SK-N-SH (cell line): ENCODE measurements at regions not wholly inside any gene's neighbourhood (a gene's known extent, or its start where the extent isn't known, plus 50 kb on each side); places are given as distances from the start of the nearest gene placed in this dataset.

ENCODE experiments used
- CTCF ChIA-PET: fragments of 300-600, 350-600 bp; formaldehyde crosslinking; extraction: SDS; loops from one replicate; lab custom pipeline; 2021; lab: Yijun Ruan, JAX
- POLR2A ChIA-PET: fragments of 350-600 bp; sonication (Branson Sonifier 250); formaldehyde crosslinking; extraction: SDS; loops from one replicate; lab custom pipeline; 2020; ENCODE audit warnings: antibody characterized with exemption, inconsistent platforms; lab: Yijun Ruan, JAX
- DNase-seq: peaks from one replicate; pipeline ENCODE4 v3.0.0; 2012
- H2AFZ ChIP-seq: fragments of 200-600 bp; sonication (generic); 2 replicates; pipeline ENCODE4 v1.8.1; 2016; ENCODE audit warnings: antibody characterized with exemption, mild to moderate bottlenecking, low read depth
- H3F3A ChIP-seq: fragments of 200-600 bp; sonication (generic); replicated peaks from 2 replicates; pipeline ENCODE3; 2016; ENCODE audit warnings: antibody characterized with exemption, mild to moderate bottlenecking; ENCODE audit not compliant: insufficient read depth
- H3K27ac ChIP-seq, 2 experiments: fragments of 200-500 bp in 1 of 2; fragments of 200-600 bp in 1 of 2; sonication (Bioruptor generic) in 1 of 2; sonication (generic), shearing (Covaris generic) in 1 of 2; 2 replicates each; pipeline versions ENCODE4 v1.5.1 to v1.6.1; 2014 to 2016; ENCODE audit warnings: low read depth in 2 of 2, inconsistent platforms in 1 of 2, low read length in 1 of 2, mild to moderate bottlenecking in 1 of 2, mixed read lengths in 1 of 2
- H3K27me3 ChIP-seq: fragments of 200-600 bp; sonication (generic), shearing (Covaris generic); 2 replicates; pipeline ENCODE4 v1.6.1; 2016; ENCODE audit warnings: mixed run types; ENCODE audit not compliant: insufficient read depth
- H3K36me3 ChIP-seq, 2 experiments: fragments of 200-500 bp in 1 of 2; fragments of 200-600 bp in 1 of 2; sonication (Bioruptor generic) in 1 of 2; sonication (generic) in 1 of 2; replicated peaks in 1 of 2; 2 replicates each; pipeline versions ENCODE3 to v1.5.1; 2014 to 2016; ENCODE audit warnings: low read length in 1 of 2, mild to moderate bottlenecking in 1 of 2; ENCODE audit not compliant: insufficient read depth in 2 of 2, control insufficient read depth in 1 of 2
- H3K4me1 ChIP-seq, 2 experiments: fragments of 200-500 bp in 1 of 2; fragments of 200-600 bp in 1 of 2; sonication (Bioruptor generic) in 1 of 2; sonication (generic), shearing (Covaris generic) in 1 of 2; 2 replicates each; pipeline versions ENCODE4 v1.5.1 to v1.6.1; 2014 to 2016; ENCODE audit warnings: low read depth in 1 of 2, low read length in 1 of 2, mixed run types in 1 of 2; ENCODE audit not compliant: insufficient read depth in 2 of 2, control insufficient read depth in 1 of 2
- H3K4me2 ChIP-seq: fragments of 200-600 bp; sonication (generic), shearing (Covaris generic); 2 replicates; pipeline ENCODE4 v1.6.1; 2017; ENCODE audit warnings: mixed run types
- H3K4me3 ChIP-seq, 2 experiments: fragments of 200-500 bp in 1 of 2; fragments of 200-600 bp in 1 of 2; sonication (Bioruptor generic) in 1 of 2; sonication (generic), shearing (Covaris generic) in 1 of 2; 2 replicates each; pipeline versions ENCODE4 v1.5.1 to v1.8.1; 2014 to 2016; ENCODE audit warnings: low read depth in 2 of 2, inconsistent platforms in 1 of 2, low read length in 1 of 2, mild to moderate bottlenecking in 1 of 2, mixed read lengths in 1 of 2, moderate library complexity in 1 of 2
- H3K79me2 ChIP-seq: fragments of 200-600 bp; sonication (generic); 2 replicates; pipeline ENCODE4 v1.8.1; 2017; ENCODE audit warnings: mild to moderate bottlenecking; ENCODE audit not compliant: insufficient read depth
- H3K9ac ChIP-seq: fragments of 200-600 bp; sonication (generic); 2 replicates; pipeline ENCODE4 v1.6.1; 2017; ENCODE audit warnings: mixed run types
- H3K9me2 ChIP-seq: fragments of 200-600 bp; sonication (generic); 2 replicates; pipeline ENCODE4 v1.6.1; 2017; ENCODE audit warnings: mixed run types
- H3K9me3 ChIP-seq: fragments of 200-600 bp; sonication (generic); 2 replicates; pipeline ENCODE4 v1.6.1; 2017; ENCODE audit warnings: mixed run types, mild to moderate bottlenecking, moderate library complexity
- H4K20me1 ChIP-seq: fragments of 200-600 bp; sonication (generic); 2 replicates; pipeline ENCODE4 v1.6.1; 2017; ENCODE audit warnings: mild to moderate bottlenecking, mixed run types; ENCODE audit not compliant: insufficient read depth
- ELF1 ChIP-seq: IDR thresholded peaks from 2 replicates; pipeline ENCODE4 v1.4.0; 2012
- EP300 ChIP-seq, 2 experiments: IDR thresholded peaks; 2 replicates each; pipeline versions ENCODE4 v1.4.0 to v1.6.1; 2012; ENCODE audit warnings: borderline replicate concordance in 1 of 2, low read depth in 1 of 2, low read length in 1 of 2
- EZH2phosphoT487 ChIP-seq: fragments of 200-600 bp; sonication (generic); IDR thresholded peaks from 2 replicates; pipeline ENCODE4 v1.6.1; 2017; ENCODE audit warnings: low read depth, mixed run types, mild to moderate bottlenecking, antibody characterized with exemption, moderate library complexity, borderline replicate concordance
- FOXM1 ChIP-seq: IDR thresholded peaks from 2 replicates; pipeline ENCODE4 v1.4.0; 2012; ENCODE audit warnings: low read depth, mild to moderate bottlenecking
- GABPA ChIP-seq: IDR thresholded peaks from 2 replicates; pipeline ENCODE4 v1.4.0; 2012; ENCODE audit warnings: low read depth, mild to moderate bottlenecking
- JUND ChIP-seq: IDR thresholded peaks from 2 replicates; pipeline ENCODE4 v1.4.0; 2012
- MEF2A ChIP-seq: IDR thresholded peaks from 2 replicates; pipeline ENCODE4 v1.4.0; 2012; ENCODE audit warnings: low read depth, borderline replicate concordance
- POLR2AphosphoS5 ChIP-seq: IDR thresholded peaks from 2 replicates; pipeline ENCODE4 v1.6.1; 2012; ENCODE audit warnings: low read depth, low read length
- RCOR1 ChIP-seq: fragments of 150-350 bp; IDR thresholded peaks from 2 replicates; pipeline ENCODE4 v1.6.1; 2017; ENCODE audit warnings: antibody characterized with exemption, low read length
- RXRA ChIP-seq: IDR thresholded peaks from 2 replicates; pipeline ENCODE4 v1.4.0; 2012; ENCODE audit warnings: low read depth, mild to moderate bottlenecking, borderline replicate concordance
- SIN3A ChIP-seq: IDR thresholded peaks from 2 replicates; pipeline ENCODE4 v1.6.1; 2012; ENCODE audit warnings: low read depth, mild to moderate bottlenecking, low read length, moderate library complexity, borderline replicate concordance
- SMC3 ChIP-seq: IDR thresholded peaks from 2 replicates; pipeline ENCODE4 v1.6.1; 2012; ENCODE audit warnings: low read depth, low read length, improper control_type of control experiment
- TAF1 ChIP-seq: IDR thresholded peaks from 2 replicates; pipeline ENCODE4 v1.6.1; 2012; ENCODE audit warnings: low read depth, mild to moderate bottlenecking, low read length, moderate library complexity, borderline replicate concordance
- YY1 ChIP-seq: IDR thresholded peaks from 2 replicates; pipeline ENCODE4 v1.4.0; 2012; ENCODE audit warnings: low read depth, mild to moderate bottlenecking
- WGBS: methylation state at CpG from one replicate; pipeline ENCODE4 v1.1.6; 2017; ENCODE audit warnings: low lambda C conversion rate; 5-methylcytosine and 5-hydroxymethylcytosine counted together
- TF ChIP-seq, protein P1 (sequence below): fragments of 150-350 bp; IDR thresholded peaks from 2 replicates; pipeline ENCODE4 v1.6.1; 2016; ENCODE audit warnings: mild to moderate bottlenecking, low read depth, low read length
- TF ChIP-seq, protein P2 (sequence below): IDR thresholded peaks from 2 replicates; pipeline ENCODE4 v1.4.0; 2012; ENCODE audit warnings: low read depth, borderline replicate concordance
- TF ChIP-seq, protein P3 (sequence below): fragments of 200-600 bp; sonication (generic); IDR thresholded peaks from 2 replicates; pipeline ENCODE4 v1.6.1; 2017; ENCODE audit warnings: antibody characterized with exemption, mild to moderate bottlenecking, moderate library complexity
- TF ChIP-seq, protein P4 (sequence below): IDR thresholded peaks from 2 replicates; pipeline ENCODE4 v1.4.0; 2012; ENCODE audit warnings: low read depth
- TF ChIP-seq, protein P5 (sequence below): IDR thresholded peaks from 2 replicates; pipeline ENCODE4 v1.6.1; 2012; ENCODE audit warnings: mild to moderate bottlenecking, low read depth, low read length, moderate library complexity

DNA sequence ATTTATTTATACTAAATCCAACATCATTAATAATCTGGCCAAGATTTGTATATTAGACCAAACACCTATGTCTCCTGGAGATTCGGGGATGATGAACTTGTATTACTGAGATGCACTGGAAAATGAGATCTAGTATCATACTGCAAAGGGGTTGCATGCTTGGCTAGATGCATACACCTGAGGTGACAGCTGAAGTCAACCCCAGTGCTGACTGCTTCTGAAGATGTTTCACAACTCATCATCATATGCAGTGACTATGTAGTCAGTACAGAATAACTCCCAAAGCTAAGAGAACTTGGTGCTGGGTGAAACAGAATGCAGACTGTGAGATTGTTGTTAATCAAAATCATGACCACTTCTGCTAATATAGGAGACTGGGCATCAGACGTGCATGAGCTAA lies 1114.2 kb downstream of the NSUN3 start (continued):
- TF ChIP-seq, protein P1, sequence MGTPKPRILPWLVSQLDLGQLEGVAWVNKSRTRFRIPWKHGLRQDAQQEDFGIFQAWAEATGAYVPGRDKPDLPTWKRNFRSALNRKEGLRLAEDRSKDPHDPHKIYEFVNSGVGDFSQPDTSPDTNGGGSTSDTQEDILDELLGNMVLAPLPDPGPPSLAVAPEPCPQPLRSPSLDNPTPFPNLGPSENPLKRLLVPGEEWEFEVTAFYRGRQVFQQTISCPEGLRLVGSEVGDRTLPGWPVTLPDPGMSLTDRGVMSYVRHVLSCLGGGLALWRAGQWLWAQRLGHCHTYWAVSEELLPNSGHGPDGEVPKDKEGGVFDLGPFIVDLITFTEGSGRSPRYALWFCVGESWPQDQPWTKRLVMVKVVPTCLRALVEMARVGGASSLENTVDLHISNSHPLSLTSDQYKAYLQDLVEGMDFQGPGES: no peak
- TF ChIP-seq, protein P2, sequence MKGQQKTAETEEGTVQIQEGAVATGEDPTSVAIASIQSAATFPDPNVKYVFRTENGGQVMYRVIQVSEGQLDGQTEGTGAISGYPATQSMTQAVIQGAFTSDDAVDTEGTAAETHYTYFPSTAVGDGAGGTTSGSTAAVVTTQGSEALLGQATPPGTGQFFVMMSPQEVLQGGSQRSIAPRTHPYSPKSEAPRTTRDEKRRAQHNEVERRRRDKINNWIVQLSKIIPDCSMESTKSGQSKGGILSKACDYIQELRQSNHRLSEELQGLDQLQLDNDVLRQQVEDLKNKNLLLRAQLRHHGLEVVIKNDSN: no peak

DNA sequence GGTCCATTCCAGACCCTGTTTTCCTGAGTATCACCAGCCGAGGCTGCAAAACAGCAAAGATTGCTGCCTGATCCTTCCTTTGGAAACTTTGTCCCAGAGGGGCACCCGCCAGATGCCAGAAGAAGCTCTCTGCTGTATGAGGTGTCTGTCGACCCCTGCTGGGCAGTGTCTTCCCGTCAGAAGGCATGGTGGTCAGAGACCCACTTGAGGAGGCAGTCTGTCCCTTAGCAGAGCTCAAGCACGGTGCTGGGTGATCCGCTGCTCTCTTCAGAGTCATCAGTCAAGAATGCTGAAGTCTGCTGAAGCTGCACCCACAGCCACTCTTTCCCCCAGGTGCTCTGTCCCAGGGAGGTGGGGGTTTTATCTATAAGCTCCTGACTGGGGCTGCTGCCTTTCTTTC lies 1121.2 kb downstream of the NSUN3 start:
- H3K27me3 ChIP-seq: no peaks in the 10 kb centered on the region
- 18% methylated on average over 2 of the region's 6 CpGs for WGBS
- no peaks in the 10 kb centered on the region for H3K9me3 ChIP-seq
- TF ChIP-seq, protein P3, sequence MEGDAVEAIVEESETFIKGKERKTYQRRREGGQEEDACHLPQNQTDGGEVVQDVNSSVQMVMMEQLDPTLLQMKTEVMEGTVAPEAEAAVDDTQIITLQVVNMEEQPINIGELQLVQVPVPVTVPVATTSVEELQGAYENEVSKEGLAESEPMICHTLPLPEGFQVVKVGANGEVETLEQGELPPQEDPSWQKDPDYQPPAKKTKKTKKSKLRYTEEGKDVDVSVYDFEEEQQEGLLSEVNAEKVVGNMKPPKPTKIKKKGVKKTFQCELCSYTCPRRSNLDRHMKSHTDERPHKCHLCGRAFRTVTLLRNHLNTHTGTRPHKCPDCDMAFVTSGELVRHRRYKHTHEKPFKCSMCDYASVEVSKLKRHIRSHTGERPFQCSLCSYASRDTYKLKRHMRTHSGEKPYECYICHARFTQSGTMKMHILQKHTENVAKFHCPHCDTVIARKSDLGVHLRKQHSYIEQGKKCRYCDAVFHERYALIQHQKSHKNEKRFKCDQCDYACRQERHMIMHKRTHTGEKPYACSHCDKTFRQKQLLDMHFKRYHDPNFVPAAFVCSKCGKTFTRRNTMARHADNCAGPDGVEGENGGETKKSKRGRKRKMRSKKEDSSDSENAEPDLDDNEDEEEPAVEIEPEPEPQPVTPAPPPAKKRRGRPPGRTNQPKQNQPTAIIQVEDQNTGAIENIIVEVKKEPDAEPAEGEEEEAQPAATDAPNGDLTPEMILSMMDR: no peak
- no peaks in the 10 kb centered on the region for H3K9me2 ChIP-seq
- no peak overlapping the region for H3K4me2 ChIP-seq
- no peaks in the 10 kb centered on the region for H3F3A ChIP-seq
- no peaks in the 10 kb centered on the region for H4K20me1 ChIP-seq
- H2AFZ ChIP-seq: no peak overlapping the region
- no peak overlapping the region for H3K27ac ChIP-seq
- H3K4me1 ChIP-seq: no peaks in the 10 kb centered on the region
- DNase-seq: no peak
- no peak overlapping the region for H3K9ac ChIP-seq
- no peak overlapping the region for H3K4me3 ChIP-seq
- ChIA-PET CTCF (no interaction called here), POLR2A (no interaction called here)
- no peaks in the 10 kb centered on the region for H3K36me3 ChIP-seq
- no peaks in the 10 kb centered on the region for H3K79me2 ChIP-seq

DNA sequence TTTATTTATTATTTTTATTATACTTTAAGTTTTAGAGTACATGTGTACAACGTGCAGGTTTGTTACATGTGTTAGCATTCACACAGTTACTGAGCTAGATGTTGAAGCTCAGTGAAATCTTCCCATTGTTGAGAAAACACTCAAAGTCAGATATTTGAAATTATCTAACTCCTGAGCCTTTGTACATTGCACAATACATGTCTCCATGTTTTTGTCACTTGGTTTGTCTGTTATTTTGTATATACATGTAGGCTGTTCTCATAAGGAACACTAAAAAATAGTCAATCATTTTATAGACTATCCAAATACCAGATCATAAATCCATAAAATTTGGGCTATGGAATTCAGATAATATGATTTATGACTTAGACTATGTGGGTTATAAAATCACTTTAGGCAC lies 1126.5 kb downstream of the NSUN3 start:
- Histone ChIP-seq H3K27me3 (no peaks in the 10 kb centered on the region), H3K9me3 (no peaks in the 10 kb centered on the region; the same call in 1 of the 2 replicates), H3K9me2 (no peaks in the 10 kb centered on the region), H3F3A (no peaks in the 10 kb centered on the region), H3K79me2 (no peaks in the 10 kb centered on the region), H3K36me3 (no peaks in the 10 kb centered on the region), H3K9ac (no peak overlapping the region), H3K4me1 (no peaks in the 10 kb centered on the region), H3K4me3 (no peak overlapping the region), H4K20me1 (no peaks in the 10 kb centered on the region), H3K27ac (no peak overlapping the region), H3K4me2 (no peak overlapping the region), H2AFZ (no peak overlapping the region)
- WGBS: 22% methylated on average over 1 of the region's 1 CpG
- ChIA-PET POLR2A (no interaction called here), CTCF (no interaction called here)
- DNase-seq: no peak
- TF ChIP-seq JUND (no peak), GABPA (no peak), ELF1 (no peak), YY1 (no peak), SMC3 (no peak), RCOR1 (no peak), EP300 (IDR thresholded peaks at IDR 0.05; ENCODE audit: borderline replicate concordance in 1 of 2, low read depth in 1 of 2, low read length in 1 of 2) (no peak), TAF1 (no peak), EZH2phosphoT487 (no peak), SIN3A (no peak), RXRA (no peak), MEF2A (no peak), POLR2AphosphoS5 (no peak), FOXM1 (no peak)
- TF ChIP-seq, protein P4, sequence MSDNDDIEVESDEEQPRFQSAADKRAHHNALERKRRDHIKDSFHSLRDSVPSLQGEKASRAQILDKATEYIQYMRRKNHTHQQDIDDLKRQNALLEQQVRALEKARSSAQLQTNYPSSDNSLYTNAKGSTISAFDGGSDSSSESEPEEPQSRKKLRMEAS: no peak
- TF ChIP-seq, protein P2: no peak
- TF ChIP-seq, protein P5, sequence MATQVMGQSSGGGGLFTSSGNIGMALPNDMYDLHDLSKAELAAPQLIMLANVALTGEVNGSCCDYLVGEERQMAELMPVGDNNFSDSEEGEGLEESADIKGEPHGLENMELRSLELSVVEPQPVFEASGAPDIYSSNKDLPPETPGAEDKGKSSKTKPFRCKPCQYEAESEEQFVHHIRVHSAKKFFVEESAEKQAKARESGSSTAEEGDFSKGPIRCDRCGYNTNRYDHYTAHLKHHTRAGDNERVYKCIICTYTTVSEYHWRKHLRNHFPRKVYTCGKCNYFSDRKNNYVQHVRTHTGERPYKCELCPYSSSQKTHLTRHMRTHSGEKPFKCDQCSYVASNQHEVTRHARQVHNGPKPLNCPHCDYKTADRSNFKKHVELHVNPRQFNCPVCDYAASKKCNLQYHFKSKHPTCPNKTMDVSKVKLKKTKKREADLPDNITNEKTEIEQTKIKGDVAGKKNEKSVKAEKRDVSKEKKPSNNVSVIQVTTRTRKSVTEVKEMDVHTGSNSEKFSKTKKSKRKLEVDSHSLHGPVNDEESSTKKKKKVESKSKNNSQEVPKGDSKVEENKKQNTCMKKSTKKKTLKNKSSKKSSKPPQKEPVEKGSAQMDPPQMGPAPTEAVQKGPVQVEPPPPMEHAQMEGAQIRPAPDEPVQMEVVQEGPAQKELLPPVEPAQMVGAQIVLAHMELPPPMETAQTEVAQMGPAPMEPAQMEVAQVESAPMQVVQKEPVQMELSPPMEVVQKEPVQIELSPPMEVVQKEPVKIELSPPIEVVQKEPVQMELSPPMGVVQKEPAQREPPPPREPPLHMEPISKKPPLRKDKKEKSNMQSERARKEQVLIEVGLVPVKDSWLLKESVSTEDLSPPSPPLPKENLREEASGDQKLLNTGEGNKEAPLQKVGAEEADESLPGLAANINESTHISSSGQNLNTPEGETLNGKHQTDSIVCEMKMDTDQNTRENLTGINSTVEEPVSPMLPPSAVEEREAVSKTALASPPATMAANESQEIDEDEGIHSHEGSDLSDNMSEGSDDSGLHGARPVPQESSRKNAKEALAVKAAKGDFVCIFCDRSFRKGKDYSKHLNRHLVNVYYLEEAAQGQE: no peak
